ENCODE measurements at regions not wholly inside any gene's neighbourhood (a gene's known extent, or its start where the extent isn't known, plus 50 kb on each side); places are given as distances from the start of the nearest gene placed in this dataset.

GRCh38 chr12:77407931-77408330 lies 342.6 kb upstream of the E2F7 start:
- Histone ChIP-seq H3K36me3 (replicated peaks in 1 of 2) (no peaks in the 10 kb centered on the region), H3K27me3 (no peaks in the 10 kb centered on the region), H3K27ac (no peak overlapping the region), H3K4me3 (no peak overlapping the region), H3K4me1 (replicated peaks in 1 of 2) (no peaks in the 10 kb centered on the region), H3K9me3 (replicated peaks in 1 of 3) (no peaks in the 10 kb centered on the region)
- DNase-seq: no peak
- intact Hi-C loops (cut with DNase I): no loop called here
- WGBS, 4 donors: 59 to 86% (median 72%) methylated on average over 1 of the region's 1 CpG
- TF ChIP-seq POLR2A (IDR thresholded peaks at IDR 0.05) (no peak), CTCF (IDR thresholded peaks at IDR 0.05) (no peak)

- no peak for DNase-seq
- Histone ChIP-seq H3K4me1 (replicated peaks in 1 of 2) (no peaks in the 10 kb centered on the region), H3K36me3 (replicated peaks in 1 of 2) (no peaks in the 10 kb centered on the region), H3K9me3 (replicated peaks in 1 of 3) (no peaks in the 10 kb centered on the region), H3K4me3 (no peak overlapping the region), H3K27me3 (no peaks in the 10 kb centered on the region), H3K27ac (no peak overlapping the region)
- intact Hi-C loops (cut with DNase I): no loop called here
- TF ChIP-seq CTCF (IDR thresholded peaks at IDR 0.05): no peak
- TF ChIP-seq POLR2A (IDR thresholded peaks at IDR 0.05): no peak
- WGBS, 4 donors: 63 to 74% (median 70%) methylated on average over 4 of the region's 4 CpGs
Measured at GRCh38 chr12:77406219-77406905, 341.0 kb upstream of the E2F7 start.

- DNase-seq: no peak
- H3K9me3 ChIP-seq (replicated peaks in 1 of 3): no peaks in the 10 kb centered on the region
- no peak overlapping the region for H3K4me3 ChIP-seq
- intact Hi-C loops (cut with DNase I): no loop called here
- WGBS, 4 donors: 17 to 30% (median 30%) methylated on average over 1 of the region's 1 CpG
- H3K27me3 ChIP-seq: no peaks in the 10 kb centered on the region
- H3K36me3 ChIP-seq (replicated peaks in 1 of 2): no peaks in the 10 kb centered on the region
- TF ChIP-seq CTCF (IDR thresholded peaks at IDR 0.05) (no peak), POLR2A (IDR thresholded peaks at IDR 0.05) (no peak)
- no peak overlapping the region for H3K27ac ChIP-seq
- H3K4me1 ChIP-seq (replicated peaks in 1 of 2): no peaks in the 10 kb centered on the region
Measured at GRCh38 chr12:77402716-77403115, 337.3 kb upstream of the E2F7 start.

- Histone ChIP-seq H3K4me1 (replicated peaks in 1 of 2) (no peaks in the 10 kb centered on the region), H3K27ac (no peak overlapping the region), H3K4me3 (no peak overlapping the region), H3K9me3 (replicated peaks in 1 of 3) (no peaks in the 10 kb centered on the region), H3K36me3 (replicated peaks in 1 of 2) (no peaks in the 10 kb centered on the region), H3K27me3 (no peaks in the 10 kb centered on the region)
- no peak for DNase-seq
- intact Hi-C loops (cut with DNase I): no loop called here
- TF ChIP-seq CTCF (IDR thresholded peaks at IDR 0.05) (no peak), POLR2A (IDR thresholded peaks at IDR 0.05) (no peak)
Measured at GRCh38 chr12:77401770-77402081, 336.4 kb upstream of the E2F7 start.

Data from adrenal gland (tissue), 9 donors.